Renal cortex interstitium (tissue), 11 donors: ENCODE measurements at regions not wholly inside any gene's neighbourhood (a gene's known extent, or its start where the extent isn't known, plus 50 kb on each side); places are given as distances from the start of the nearest gene placed in this dataset.
A peak's percentile ranks its signal among the peaks of the same experiment; 100 is the strongest.
"Not testable (repeated sequence)": the region's sequence is repeated elsewhere in the genome, so short reads cannot be mapped to it uniquely, and the experiment has no call there.

Source experiments
- DNase-seq, 11 donors: peaks; one replicate each; pipeline ENCODE4 v3.0.0-alpha.2; 2013; ENCODE audit warnings: low read depth in 9 of 11, low spot score in 4 of 11; ENCODE audit errors: extremely low read depth in 1 of 11

DNA sequence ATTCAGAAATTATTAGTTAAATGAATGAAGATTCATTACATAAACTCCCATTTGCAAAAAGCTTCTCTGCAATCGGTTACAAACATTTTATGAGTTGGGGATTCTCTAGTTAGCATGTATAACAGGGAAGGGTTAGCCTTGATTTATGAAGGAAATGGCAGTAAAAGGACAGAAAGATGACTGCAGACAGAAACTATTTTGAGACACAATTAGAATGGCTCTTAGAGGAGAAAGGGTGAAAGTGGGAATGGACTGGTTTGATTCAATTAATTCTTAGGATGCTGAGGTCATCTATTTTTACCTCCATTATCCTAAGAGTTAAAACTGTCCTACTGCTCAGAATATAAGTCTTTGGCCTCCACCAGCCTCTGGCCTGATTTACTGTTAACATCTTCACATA, 250.8 kb upstream of the DLGAP1 start:
- no peak for DNase-seq

DNA sequence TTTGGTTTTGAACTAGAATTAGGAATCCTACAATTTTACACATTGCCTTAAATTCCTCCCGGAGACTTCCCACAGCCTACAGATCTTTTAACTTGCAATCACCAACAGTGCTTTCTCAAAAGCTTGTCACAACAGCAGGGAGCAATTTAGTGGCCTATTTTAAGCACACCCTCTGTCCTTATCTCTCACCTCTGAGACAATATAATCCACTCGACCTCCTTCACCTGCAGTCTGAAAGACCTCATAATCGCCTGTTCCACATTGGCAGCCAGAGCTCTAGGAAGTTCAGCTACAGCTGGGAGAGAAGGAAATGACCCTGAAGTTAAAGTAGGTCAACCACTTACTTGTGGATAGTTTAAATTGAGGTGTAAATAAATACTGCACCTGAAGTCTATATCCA, 249.7 kb upstream of the DLGAP1 start:
- no peak for DNase-seq

DNA sequence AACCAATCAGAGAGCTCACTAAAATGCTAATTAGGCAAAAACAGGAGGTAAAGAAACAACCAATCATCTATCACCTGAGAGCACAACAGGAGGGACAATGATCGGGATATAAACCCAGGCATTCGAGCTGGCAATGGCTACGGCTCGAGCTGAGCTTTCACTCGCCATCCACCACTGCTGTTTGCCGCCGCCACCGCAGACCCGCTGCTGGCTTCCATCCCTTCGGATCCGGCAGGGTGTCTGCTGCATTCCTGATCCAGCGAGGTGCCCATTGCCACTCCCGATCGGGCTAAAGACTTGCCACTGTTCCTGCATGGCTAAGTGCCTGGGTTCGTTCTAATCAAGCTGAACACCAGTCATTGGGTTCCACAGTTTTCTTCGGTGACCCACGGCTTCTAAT, 236.7 kb upstream of the DLGAP1 start:
- no peak for DNase-seq

DNA sequence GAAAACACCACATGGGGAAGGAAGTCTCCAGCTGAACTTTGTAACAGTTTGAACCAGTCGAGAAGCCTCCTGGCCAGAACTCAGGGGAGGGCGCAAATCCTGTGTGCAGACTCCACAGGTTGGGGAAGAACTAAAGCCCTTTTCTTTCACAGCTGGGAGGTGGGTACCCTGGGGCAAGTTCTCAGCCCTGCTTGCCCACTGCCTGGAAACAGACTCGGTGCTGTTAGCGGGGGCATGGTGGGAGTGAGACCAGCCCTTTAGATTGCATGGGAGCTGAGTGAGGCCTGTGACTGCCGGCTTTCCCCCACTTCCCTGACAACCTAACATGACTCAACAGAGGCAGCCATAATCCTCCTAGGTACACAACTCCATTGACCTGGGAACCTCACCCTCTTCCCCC, 223.6 kb upstream of the DLGAP1 start:
- DNase-seq, result not testable (repeated sequence)

DNA sequence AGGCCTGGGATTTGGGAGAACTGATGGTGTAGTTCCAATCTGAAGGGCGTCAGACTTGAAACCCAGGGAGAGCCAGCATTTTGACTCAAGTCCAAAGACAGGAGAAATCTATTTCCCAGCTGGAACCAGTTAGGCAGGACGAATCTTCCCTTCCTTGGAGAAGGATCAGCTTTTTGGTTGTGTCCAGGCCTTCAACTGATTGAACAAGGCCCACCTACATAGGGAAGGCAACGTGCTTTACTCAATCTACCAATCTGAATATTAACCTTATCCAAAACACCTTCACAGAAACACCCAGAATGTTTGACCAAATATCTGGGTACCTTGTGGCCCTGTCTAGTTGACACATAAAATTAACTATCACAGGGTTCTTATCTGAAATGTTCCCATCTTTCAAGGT, 221.9 kb upstream of the DLGAP1 start:
- no peak for DNase-seq

DNA sequence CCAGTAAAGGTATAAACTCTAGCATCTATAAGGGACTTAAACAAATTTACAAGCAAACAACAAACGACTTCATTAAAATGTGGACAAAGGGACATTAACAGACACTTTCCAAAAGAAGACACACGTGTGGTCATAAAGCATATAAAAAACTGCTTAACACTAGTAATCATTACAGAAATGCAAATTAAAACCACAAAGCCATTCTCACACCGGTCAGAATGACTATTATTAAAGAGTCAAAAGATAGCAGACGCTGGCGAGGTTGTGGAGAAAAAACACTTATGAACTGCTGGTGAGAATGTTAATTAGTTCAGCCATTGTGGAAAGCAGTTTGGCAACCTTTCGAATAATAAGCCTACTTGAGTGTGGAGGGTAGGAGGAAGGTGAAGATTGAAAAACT, 217.1 kb upstream of the DLGAP1 start:
- DNase-seq, result no peak

DNA sequence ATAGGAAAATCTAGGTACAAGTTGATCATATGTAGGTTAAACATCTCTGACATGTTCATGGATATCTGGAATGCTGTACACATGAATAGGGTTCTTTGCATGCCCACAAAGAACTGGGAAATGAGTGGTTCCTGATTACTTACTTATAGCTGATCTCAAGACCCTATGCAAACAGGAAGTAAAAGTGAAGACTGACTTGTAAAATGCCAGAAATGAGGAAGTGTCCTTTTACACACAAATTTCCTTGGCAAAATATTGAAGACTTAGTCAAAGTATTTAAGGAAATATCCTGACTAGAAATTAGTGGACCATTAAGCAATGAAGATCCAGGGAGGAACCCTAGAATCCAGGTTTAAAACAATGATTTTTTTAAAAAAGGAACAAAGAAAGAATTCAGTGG, 203.7 kb upstream of the DLGAP1 start:
- no peak for DNase-seq

DNA sequence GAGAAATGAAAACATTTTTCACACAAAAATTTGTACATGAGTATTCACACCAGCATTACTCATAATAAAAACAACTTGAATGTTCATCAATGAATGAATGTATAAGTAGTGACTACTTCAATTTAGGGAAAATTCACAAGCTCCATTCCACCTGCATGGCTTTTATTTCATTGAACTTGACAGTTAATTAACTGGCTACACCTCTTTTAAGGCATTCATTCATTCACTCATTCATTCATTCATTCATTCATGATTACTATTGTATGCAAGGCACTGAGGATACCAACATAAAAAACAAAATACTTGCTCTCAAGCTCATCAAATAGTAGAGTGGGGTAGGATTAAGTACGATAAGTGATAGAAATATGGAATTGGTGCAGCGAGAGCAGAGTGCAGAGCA, 198.3 kb upstream of the DLGAP1 start:
- no peak for DNase-seq

DNA sequence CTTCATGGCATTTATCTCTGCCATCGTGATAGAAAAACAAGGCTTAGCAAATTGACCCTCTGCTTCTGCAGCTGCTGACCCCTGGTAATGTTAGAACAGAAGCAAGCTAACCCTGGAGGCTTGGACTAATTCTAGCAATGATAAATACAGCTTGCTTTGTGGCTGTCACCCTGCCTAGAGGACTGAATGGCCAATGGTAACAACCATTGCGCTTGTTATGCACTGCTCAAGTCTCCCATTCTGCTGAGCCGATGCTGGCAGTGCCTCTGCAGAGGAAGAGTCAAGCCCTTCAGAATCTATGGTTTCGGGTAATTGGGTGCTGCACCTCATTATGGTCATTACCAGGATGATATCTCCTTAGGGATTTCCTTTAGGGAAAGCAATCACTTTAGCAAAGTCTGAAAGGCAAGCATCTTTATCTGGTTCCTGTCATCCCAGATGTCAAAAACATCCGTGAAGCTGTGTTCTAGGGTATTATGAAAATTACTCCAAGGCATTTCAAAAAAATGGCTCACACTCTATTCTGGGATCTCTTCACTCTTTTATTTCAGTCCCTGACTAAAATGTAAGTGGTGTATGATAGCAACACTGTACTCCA, 186.8 kb upstream of the DLGAP1 start:
- no peak for DNase-seq

DNA sequence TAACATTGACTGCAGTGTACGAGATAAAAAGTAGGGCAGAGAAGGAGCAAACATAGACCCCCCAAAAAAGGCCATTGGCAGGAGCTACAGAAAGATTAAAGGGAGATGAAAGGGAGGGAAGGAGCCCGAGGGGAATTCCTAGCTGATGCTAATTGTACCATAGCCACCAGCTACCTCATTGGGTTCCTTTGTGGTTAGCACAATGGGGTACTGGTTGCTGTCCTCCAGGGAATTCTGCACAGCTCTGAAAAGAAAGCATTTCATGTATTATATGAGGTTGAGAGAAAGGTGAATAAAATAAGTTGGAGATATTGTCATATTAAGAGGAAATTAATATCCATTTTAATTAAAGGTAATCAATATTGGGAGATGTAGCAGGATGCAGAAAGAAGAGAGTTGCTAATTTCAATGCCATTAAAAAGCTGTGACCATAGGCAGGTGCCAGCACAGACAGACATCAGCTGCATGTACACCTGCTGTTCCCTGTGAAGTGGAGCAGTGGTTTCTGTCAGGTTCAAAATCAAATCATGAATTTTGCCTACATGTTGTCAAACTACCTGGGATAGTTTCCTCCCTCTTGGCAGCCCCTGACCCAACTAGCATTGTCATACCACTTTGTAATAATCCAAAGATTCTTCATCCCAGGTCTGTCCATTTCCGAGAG, 185.4 kb upstream of the DLGAP1 start:
- DNase-seq, result no peak

DNA sequence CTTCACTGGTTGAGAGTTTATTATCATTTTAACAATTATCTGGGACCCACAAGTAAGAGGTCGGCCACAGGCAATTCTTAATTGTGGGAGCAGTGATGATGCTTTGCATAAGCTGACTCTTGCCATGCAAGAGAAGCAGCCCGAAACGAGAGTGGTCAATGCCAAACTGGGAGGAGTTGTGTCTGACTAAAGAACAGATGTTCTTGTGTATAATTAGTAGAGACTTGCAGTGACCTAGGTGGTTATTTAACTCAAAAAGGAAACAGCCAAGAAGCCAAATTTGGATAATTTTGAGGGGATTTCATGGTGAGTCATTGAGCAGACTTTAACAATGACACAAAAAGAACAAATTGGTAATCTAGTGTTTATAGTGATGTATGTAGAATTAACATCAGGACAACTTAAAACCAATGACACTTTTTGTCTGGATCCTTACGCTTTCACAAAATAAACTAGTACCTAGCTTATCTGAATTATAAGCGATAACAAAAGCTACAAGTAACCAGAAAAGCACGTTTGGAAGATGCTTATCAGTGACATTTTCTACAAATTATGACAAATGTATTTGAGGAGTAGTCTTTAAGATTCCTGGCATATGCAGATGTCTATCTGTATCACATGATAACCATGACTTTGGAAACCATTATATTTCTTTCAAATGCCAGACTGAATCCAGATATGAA, 184.7 kb upstream of the DLGAP1 start:
- peak in 1 of 11 donors; percentile 1 for DNase-seq

DNA sequence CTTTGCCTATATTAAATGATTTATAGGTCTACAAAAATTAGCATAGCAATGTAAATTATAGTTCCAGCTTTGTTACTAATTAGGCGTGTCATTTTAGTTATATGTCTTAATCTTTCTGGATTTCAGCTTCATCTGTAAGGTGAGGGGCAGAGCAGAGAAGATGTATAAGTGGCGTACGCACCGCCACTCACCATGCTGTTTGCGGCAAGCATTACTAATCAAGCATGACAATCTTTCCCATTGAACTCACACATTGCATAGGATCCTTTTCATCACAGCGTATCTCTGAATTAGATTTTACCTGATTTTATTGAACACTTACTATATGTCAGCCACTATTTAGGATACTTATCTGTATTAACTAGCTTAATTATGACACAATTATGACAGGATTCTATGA, 183.6 kb upstream of the DLGAP1 start:
- DNase-seq, result no peak

DNA sequence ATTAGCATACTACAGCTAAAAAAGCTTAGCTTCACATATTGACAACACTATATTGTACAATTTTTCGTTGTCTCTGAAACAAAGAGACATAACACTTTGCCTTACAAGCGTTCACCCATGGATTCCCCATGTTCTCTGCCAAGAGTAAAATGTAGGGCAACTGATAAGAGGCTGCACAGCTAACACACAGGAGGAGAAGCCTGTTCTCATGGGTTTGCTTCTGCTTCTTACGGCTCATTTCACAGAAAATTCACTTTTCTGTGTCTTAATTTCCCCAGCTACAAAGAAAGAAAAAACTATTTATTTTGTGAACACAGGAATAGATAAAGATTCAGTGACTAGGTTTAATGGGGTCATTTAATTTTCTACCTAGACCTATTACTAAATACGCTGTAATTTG, 182.8 kb upstream of the DLGAP1 start:
- DNase-seq, result no peak

DNA sequence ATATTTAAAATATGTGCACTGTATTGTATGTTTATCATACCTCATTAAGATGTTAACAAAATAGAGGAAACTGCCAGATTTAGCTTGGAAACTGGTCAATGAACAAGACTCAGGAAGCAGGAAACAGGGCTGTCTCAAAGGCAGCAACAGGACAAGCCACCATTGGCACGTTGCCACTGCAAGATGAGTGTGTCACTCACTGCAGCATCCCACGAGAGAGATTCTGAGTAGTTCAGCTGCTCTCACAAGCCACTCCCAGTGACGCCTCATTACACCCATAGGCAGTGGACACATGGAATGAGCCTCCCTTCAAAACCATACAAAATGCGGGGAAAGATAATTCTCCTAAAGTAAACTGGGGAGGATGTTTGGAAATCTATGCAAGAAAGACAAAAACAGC, 181.9 kb upstream of the DLGAP1 start:
- DNase-seq, result peak in 6 of 11 donors; percentile 7 to 46 (median 21)

DNA sequence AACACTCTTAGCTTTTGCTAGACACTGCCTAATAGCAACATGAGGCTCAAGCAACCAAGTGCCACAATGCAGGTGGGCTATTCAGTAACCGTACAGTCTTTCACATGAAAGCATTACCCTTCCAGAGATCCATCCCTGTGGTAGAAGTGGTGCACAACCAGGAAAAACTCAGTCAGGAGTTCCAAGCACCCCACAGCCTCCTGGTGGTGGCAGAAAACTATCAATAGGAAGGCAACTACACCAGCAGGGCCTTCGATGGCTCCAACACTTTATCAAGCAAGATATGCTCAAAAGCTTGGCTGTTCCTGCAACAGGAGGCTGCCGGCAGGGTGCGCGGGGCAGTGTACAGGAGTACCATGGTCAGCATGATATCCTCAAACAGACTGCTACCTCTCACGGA, 176.1 kb upstream of the DLGAP1 start:
- no peak for DNase-seq

DNA sequence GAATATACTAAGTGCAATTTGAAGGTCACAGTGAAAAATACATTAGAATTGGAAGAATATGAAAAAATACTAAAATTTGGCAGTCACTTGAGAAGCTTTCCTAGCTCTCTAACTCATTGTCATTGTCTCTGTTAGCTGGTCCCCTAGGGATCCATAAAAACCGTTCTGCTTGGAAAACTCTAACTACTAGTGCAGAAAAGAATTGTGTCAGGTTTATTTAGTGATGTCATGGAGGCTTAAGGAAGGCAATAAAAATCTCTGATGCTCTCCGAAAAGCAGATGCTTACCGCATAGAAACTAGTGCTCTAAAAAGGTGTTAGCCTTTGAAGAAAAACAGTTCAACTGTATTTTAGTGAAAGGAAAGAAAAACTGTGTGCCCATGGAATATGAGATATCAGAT, 150.1 kb upstream of the DLGAP1 start:
- peak in 10 of 11 donors; percentile 10 to 56 (median 25) for DNase-seq

DNA sequence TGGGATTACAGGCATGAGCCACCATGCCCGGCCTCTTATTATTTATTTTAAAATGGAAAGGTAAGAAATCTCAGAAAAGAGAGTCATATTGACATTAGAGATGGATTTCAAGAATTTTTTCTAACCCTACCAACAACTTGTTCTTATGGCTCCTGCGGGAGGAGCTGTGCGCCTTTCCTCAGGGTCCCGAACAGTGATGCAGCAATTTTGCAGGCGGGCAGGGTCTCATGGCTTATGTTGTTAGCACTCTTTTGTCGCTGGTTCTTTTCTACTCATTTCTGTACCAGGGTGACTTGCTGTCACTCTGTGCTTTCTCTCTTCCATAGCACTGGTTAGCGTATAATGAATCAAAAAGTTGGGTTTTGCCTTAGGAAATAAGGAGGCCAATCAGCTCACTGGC, 148.8 kb upstream of the DLGAP1 start:
- DNase-seq, result no peak

DNA sequence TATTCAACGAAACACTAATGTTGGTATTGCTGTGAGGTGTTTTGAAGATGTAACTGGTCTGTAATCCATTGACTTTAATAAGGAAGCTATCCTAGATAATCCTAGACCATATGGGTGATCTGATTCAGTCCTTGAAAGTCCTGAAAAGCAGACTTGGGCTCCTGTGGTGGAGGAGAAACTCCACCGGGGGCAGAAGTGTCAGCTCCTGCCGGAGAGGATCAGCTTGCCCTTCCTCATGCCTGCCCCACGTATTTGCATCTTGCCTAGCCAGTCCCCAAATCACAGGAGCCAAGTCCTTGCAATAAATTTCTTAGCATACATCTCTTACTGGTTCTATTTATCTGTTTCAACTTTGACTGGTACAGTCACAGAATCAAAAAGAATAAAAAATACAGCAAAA, 144.2 kb upstream of the DLGAP1 start:
- no peak for DNase-seq

DNA sequence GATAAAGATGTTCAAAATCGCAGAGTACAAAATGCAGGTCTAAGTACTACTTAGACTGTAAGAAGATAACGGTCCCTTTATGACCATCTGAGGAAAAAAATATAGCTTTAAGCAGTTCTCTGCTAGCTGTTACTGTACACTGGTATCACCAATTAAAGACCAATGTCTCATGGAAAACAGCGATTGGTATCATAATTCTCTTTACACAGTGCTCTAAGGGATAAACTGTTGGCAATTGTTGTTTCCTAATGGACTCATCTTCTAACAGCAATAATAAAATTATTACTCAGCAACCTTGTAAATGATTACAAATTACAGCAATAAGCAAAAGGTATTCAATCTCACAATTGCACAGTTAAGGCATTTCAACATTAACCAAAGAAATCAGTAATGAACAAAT, 142.2 kb upstream of the DLGAP1 start:
- no peak for DNase-seq

DNA sequence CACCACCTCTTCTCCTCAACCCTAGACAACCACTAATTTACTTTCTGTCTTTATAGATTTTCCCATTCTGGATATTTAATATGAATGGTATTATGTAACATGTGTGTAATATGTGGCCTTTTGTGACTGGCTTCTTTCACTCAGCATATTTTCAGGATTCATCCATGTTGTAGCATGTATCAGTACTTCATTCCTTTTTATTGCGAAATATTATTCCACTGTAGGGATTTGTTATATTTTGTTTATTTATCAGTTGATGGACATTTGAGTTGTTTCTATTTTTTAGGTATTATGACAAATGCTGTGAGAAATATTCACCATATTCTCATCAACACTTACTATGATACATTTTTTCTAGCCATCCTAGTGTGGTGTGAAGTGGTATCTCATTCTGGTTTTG, 138.8 kb upstream of the DLGAP1 start:
- DNase-seq, result no peak

DNA sequence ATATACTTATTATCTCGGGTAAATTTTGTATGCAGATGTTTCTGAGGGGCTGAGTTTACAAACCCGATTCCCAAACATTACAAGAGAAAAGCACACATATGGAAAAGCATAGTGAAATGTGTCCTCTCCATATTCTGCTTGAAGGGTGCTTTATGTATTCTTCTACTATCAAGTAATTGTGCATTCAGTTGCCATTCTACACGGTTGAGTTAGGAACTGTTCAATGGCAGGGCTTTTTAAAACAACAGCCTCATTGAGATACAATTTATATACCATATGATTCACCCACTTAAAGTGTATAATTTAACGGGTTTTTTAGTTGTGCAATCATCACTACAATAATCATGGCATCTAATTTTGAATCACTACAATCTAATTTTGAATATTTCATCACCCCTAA, 138.4 kb upstream of the DLGAP1 start:
- no peak for DNase-seq
